Hematopoietic multipotent progenitor cell treated with erythropoietin and hydrocortisone succinate and interleukin-3 and kit ligand, for 15 days (in vitro differentiated cells): ENCODE measurements at regions not wholly inside any gene's neighbourhood (a gene's known extent, or its start where the extent isn't known, plus 50 kb on each side); places are given as distances from the start of the nearest gene placed in this dataset.
"Not testable (repeated sequence)": the region's sequence is repeated elsewhere in the genome, so short reads cannot be mapped to it uniquely, and the experiment has no call there.

Experiments
- DNase-seq: peaks from one replicate; pipeline ENCODE4 v3.0.0-alpha.2; 2015; ENCODE audit warnings: low spot score

DNA sequence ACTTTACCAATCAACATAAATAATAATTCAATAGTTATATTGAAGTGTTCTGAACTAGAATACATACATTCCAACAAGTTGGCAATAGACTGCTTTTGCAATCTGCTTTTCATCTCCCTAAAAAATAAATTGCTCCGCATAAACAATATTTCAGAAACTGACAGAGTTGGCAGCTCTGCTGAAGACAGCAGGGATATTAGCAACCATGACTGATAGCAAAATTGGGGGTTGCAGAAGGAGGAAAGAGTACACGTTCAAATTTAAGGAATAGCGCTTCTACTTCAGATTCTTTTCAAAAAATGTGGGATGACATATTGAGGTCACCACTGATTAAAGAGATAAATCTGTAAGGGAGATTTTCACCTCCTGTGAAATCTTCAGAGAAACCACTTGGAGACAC, 521.2 kb downstream of the DTWD2 start:
- no peak for DNase-seq

- no peak for DNase-seq
Measured at GRCh38 chr5:118466418-118466817, 521.9 kb downstream of the DTWD2 start.

DNA sequence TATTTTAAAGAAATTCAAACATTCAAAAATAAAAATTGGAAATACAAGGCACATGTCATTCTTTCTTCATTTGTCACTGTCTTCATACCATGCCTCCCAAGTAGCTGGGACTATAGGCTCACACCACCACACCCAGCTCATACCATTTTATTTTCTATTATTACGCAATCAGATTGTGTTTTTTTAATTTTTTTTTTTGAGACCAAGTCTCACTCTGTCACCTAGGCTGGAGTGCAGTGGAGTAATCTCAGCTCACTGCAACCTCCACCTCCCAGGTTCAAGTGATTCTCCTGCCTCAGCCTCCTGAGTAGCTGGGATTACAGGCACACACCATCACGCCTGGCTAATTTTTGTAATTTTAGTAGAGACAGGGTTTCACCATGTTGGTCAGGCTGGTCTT, 526.1 kb downstream of the DTWD2 start:
- DNase-seq = not testable (repeated sequence)

DNA sequence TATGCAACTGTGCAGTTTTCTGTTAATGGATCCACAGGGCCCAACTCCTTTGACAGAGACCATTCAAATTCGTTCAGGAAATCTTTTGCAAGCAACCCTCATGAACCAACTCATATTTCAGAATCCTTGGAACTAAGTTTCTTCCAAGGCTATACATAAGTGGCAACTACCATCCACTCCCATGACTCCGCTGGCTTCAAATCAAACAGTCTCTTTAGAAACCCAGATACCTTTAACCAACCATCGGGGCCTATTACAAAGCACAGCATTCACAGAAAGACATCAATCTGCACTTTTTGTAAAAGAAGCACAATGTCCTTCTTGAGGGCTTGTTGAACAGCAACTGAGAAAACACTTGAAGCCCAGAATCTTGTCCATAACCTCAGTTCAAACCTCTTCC, 526.9 kb downstream of the DTWD2 start:
- DNase-seq = no peak

DNA sequence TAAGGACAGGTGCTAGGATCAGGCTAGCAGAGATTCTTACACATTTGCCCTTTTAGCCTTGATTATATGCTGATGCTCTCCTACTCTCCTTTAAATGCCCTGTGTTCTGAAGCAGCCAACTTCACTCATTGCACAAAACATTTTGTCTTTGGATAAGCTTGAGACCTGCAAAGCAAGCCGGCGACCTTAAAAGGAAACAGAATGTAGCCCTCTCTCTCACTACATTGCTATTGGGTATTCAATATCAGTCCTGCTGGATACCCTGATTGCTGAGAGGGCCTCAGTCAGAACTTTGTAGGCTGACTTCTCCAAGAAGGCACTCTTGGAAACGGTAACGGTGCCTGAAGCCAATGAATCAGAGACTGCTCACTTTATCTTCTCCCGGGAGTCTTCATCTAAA, 528.9 kb downstream of the DTWD2 start:
- no peak for DNase-seq

DNA sequence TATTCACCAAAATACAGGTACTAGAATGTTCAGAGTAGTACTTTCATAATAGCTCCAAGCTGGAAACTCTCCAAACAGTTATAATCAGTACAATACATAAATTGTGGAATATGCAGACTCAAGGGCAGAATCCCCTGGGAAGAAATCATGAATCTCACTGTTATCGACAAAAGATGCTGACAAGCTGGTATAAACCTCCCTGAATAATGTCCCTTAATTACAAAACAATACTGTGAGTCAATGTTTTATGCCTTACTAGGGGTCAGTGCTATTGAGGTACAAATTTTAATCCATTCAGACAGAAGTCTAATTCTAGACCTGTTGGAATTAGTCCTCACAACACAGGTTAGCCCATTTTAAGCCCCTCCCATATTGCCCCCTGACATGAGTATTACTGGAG, 532.3 kb downstream of the DTWD2 start:
- no peak for DNase-seq

DNA sequence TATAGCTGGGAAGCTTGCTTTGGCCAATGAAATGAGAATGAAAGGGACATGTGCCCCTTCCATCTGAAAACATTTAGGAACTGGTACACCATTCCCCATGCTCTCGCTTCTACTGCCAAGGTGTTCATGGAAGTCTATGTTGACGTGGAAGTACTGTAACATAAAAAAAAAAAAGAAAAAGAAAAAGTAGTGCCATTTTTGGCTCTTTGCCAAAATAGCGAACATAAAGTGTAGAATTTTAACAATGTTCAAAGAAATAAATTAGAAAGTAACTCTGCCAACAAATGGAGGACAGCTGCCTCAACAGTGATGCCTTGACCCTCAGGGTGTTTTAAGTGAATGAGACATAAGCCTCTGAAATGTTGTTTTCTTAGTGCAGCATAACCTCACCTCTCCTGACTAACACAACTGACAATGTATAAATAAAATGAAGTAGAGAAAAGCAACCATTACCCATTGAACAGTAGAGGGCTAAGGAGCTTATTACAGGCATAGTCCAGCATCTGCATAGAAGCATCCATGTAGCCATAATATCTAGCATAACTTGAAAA, 536.6 kb downstream of the DTWD2 start:
- DNase-seq = no peak

DNA sequence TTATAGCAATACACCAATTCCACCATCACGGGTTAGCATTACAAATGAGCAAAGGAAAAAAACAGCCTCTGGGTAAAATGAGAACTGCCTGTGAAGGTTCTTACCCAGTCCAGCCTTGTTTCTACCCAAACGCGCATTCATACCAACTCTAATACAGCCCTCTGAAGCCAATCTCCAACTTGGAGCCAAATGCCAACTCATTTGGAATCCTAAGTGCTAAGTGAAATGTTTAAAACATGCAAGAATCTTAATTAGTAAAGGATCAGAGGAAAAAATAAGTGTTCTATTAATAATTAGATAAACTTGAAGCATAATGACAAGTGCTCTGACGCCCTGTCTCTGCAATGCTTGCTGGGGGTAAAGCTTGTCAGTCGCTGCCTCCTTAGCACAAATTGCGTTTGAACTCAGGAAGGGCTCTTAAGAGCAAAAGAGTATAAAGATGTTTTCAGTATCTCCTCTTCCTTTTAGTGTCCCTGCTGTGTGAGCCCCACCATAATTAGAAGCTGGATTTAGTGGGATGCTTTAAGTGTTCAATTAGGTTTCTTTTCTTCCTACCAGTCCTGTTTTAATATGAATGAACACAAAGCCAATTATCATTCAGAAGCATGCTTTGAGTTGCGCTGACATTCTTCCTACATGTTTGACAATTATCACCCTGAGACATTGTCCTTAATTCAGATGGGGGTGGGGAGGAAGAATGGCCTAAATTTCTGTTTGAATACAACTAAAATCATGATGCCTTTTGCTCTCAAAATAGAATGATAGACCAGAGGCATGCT, 537.6 kb downstream of the DTWD2 start:
- DNase-seq = no peak

DNA sequence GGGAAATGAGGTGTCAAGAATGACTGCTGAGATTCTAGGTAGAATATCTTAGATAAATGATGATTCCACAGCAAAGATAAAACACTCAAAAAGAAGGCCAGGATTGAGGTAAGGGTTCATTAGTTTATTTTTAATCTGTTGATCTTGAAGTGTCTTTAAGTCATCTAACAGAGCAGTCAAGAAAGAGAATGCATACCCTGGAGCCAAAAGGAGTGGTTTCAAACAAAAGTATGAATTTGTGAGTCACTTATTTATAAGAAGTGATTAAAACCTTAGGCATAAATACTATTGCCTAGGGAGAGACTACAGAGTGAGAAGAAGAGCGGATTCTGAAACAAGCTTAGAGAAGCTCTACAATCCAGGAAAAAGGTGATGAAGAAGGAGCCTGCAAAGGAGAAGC, 541.0 kb downstream of the DTWD2 start:
- DNase-seq = no peak

DNA sequence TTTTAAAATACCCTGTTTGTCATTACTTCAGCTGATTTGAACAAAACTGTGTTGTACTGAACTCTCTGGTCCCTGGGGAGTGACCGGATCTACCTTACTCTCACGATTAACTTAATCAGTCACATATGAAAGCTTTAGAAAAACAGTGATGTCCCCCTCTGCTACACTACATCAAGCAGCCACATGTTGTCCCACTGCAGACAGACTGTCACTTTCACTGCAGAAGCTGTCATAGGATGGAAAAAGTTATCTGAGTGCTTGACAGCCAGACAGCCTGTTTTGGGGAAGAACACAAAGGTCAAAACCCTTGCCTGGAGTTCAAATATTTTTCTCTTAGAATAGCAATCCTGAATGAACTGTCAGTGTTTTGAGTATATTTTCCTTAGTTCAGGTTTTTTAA, 546.4 kb downstream of the DTWD2 start:
- no peak for DNase-seq

DNA sequence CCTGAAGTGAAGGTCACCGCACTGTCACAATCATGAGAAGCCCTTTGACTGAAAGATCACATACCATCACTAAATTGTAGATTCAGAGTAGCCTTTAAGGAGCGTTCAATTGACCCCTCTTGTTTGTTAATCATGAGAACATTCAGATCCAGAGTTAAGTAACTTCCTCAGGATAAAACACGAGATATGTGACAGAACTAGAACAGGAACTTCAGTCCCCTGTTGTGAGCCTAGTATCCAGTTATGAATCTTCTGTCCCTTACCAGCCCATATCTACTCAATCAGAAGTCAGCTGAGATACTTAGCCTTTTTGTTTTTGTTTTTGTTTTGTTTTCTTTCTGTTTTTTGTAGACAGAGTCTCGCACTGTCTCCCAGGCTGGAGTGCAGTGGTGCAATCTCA, 547.3 kb downstream of the DTWD2 start:
- no peak for DNase-seq

DNA sequence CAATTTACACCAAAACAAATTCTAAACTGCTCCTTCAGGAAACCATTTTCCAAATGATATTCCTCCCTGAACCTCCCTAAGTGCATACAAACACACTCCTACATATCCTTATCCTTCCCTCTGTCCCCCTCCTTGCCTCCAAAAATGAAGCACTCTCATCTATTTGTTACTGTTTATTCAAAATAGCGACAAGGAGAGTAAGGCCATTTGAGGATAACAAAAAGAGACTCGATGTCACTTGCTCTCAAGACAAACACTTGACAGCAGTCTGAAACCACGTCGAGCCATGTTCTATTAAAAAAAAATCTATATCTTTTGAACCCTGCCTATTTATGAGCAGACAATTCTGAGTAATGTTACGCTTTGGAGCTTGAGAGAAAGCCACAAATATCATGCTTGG, 547.9 kb downstream of the DTWD2 start:
- no peak for DNase-seq

DNA sequence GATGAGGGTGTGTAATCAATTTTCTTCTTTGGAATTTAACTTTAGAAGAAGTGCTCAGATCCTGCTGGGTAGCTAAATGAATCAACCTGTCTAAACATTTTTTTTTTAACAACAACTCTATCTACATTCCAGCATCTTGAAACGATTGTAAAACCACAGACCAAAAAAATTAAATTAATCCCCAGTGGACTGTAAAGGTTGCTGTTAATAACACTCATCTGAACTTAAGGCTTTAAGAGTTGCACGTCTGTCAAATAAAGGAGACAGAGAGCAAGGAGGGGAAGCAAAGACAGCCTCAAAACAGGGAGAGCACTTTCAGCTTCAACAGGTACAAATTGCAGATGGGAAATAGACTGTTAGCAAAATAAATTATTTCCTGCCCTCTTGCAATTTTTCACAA, 548.5 kb downstream of the DTWD2 start:
- no peak for DNase-seq

DNA sequence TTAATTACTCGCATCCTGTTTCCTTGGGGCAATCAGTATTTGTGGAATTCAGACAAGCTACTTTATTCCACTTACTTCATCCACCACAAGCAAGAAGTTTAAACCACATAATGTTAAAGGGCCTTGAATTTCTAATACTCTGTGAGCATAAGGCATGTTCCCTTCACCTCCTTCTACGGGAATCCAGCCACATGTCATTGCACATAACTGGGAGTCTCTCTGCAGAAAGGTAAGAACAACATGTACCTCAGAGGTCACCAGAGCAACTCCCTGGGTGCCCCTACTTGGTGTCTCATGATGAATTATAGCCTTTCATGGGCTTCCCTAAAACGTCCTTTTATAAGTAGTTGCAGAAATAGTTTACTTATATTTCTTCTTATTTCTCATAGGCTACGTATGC, 553.2 kb downstream of the DTWD2 start:
- no peak for DNase-seq

DNA sequence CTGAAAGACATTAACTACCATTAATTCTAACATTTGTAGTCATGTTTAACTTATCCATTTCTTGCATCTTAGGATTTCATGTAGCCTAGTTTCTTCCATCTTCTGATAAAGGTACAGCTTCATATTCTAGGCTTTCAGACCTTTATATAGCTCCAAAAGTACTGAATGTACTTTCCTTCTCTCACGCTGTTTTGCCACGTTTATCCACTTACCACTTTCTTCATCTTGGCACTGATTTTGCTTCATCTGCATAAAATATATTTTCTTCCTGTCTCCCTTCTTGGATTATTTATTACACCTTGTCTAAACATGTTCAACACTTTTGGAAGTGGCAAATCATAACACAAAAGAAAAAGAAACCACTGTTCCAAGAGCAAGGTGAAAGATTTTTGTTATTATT, 553.8 kb downstream of the DTWD2 start:
- no peak for DNase-seq

- no peak for DNase-seq
Measured at GRCh38 chr5:118430076-118430475, 558.3 kb downstream of the DTWD2 start.

DNA sequence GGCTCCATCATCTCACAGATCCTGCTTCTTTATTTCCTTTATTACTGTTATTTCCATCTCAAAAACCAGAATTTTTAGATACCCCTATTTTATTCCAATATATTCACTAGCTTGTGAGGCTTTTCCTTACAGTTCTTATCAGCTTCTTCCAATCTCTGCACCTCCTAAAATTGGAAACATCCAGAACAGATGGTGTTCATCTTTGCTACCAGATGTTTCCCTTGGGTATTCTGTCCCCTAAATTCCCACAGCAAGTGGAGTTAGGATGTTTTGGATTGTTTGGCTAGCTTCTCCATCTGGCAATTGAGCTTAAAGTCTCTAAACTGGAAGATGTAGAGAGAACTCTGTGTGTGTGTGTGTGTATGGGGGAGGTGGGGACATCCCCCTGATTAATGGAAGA, 580.4 kb downstream of the DTWD2 start:
- no peak for DNase-seq

DNA sequence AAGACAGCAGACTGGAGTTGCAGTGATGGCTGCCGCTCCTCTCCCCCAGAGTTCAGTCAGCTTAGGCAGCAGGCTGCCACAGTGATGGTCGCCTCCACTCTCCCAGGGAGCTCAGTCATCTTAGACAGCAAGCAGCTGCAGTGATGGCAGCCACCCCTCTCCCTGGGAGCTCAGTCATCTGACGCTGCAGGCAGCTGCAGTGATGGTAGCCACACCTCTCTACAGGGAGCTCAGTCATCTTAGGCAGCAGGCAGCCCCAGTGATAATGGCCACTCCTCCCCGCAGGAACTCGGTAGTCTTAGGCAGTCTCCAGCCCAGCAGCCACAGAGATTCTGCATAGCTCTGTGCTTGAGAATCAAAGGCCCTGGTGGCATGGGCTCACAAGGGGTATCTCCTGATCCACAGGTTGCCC, 582.7 kb downstream of the DTWD2 start:
- DNase-seq = no peak

DNA sequence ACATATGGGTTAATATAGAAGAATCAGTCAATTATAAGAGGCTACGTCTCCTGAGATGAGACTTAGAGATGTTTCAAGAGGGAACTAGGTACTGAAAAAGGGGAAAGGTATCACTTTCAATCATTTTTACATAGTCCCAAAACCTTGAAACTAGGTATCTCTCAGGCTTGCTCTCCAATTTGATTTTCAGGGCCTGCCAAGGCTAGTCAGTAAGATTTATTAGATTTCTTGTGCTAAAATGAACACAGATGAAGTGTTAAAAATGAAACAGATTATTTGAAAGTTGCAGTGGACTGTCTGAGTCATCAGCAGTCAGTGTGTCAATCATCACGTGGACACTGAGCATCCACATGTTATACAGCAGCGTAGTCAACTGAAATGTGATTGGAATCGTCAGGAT, 591.1 kb downstream of the DTWD2 start:
- no peak for DNase-seq

DNA sequence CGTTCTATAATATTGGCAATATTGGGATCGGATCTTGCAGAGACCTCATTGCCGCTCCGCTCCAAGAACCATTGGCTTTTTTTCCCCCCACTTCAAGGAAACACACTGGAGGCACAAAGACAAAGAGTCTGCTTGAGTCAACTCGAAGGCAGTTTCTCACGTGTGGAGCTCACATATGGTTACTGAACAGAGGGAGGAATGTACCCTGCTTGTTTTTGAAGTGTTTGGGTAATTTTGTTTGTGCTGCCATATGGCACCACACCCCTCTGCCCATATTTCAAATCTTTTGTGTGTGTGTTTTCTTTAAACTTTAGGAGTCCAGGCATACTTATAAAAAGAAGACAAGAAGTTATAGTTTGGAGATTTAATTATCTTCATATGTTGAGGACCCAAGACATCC, 595.9 kb downstream of the DTWD2 start:
- no peak for DNase-seq

DNA sequence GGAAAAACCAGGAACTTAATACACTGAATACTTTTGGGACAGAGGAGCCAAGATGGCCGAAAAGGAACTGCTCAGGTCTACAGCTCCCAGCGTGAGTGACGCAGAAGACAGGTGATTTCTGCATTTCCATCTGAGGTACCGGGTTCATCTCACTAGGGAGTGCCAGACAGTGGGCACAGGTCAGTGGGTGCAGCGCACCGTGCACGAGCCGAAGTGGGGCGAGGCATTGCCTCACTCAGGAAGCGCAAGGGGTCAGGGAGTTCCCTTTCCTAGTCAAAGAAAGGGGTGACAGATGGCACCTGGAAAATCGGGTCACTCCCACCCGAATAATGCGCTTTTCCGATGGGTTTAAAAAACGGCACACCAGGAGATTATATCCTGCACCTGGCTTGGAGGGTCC, 605.4 kb downstream of the DTWD2 start:
- DNase-seq = not testable (repeated sequence)

DNA sequence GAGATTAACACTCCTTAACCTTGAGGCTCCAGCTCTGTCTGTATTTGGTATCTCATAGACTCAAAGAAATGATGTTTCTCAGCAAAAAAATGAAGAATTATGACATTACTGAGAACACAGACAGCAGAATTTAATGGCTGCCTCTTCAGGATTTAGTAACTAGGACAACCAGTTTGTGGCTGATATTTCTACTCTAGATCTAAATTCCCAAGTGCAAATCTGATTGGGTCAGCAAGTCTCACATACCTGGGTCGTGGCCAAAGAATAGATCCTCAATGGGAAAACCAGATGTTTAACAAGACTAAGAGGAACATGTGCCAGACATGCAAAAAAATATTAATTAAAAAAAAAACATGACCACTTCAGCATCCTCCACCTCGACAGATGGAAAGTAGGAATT, 608.9 kb downstream of the DTWD2 start:
- no peak for DNase-seq

DNA sequence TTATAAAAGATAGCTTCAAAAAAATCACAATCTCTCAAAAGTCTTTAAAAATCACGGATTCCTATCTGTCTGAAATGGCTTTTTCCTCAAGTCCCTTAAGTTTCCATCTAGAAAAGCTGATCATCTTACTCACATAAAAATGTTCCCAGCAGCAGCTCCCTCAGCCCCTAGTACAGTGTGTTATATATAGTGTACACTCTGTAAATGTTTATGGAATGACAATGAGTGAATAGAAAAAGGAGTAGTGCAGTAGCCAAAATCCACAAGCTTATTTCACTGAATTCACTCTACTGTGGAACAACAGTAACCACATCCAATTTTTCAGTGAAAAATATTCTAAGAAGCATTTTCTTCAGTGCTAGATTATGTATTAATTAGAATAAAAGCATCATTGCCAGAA, 609.4 kb downstream of the DTWD2 start:
- DNase-seq = no peak

DNA sequence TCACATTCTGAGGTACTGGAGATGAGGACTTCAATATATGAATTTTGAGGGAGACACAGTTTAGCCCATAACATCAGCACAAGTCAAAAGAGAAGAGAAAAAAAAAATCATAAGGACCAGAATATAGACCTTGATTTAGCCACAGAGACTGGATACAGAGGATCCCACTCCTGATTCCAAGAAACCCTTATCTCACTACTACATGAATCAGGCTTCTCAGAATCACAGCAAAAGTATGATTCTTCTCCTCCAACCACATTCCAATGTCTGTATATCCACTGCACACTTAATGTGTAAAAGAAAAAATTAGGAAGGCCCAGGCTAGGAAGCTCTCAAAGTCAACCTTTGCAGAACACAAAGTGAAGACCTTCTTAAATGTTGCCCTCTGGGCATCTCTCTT, 610.9 kb downstream of the DTWD2 start:
- DNase-seq = no peak
